ENCODE measurements at regions not wholly inside any gene's neighbourhood (a gene's known extent, or its start where the extent isn't known, plus 50 kb on each side); places are given as distances from the start of the nearest gene placed in this dataset.
"Not testable (repeated sequence)": the region's sequence is repeated elsewhere in the genome, so short reads cannot be mapped to it uniquely, and the experiment has no call there.

DNA sequence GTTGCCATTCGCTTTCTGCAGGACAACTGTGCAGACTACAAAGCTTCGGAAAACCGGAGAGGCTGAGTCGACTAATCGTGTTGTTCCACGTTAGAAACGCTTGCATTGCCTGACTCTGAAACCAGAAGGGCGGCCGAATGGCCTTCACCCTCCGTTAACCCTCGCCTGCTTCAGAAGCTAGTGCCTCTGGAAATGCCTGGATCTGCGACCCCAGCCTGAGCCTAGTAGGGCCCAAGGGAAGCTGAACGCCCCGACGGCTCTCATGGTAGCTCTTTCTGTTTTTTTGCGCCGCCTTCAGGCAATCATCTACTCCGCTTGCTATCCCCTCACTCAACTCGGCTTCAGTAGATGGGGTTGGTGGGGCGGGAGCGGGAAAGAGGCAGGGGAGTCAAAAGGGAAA is 117.3 kb downstream of the PPIAL4A start:
- DNase-seq, result not testable (repeated sequence)

DNA sequence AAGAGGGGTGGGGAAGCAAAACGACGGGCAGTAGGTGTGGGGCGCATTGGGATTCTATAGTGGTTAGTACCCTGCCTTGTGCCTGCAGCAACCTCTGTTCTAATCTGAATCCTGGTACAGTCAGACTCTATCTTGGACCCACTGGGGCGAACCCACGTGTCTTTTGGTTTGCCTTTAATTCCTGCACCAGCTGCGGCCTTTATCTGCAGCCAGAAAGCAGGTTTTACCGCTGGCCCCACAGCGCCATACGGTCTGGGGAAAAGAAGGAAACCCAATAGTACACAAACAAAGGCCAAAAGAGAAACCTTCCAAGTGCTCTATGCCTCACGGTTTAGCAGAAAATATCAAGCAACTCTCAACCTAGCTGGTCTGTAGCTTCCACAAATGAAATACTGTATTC is 118.2 kb downstream of the PPIAL4A start:
- not testable (repeated sequence) for DNase-seq

DNA sequence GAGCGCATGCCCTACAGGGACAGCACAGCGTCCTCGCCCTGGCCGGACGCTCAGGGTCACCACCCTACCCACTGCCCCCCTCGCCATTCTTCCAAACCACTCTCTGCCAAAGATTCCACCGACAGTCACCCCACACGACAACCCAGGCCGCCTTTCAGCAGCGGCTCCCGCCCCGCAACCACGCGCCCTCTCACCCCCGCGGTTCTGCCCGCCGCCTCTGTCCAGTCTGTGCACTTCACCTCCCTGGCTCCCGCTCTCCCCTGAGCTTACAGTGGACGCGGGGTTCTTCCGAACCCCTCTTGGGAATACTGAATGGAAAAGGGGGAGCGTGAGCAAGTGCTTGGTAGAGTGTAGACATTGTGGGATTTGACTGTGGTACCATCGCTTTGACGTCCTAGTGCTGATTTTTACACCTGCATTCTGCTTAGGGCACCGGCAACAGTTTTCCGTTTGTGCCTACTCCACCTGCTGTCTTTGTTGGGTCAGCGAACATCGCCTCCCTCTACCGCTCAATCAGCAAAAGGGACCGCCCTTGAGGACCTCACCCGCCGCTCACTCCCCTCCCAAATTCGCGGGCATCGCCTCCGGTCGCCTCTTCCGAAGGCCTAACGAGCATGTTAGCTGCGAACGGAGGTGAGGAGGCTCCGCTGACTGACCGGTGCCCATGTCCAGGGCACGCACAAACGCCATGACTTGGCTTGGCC is 119.1 kb downstream of the PPIAL4A start:
- DNase-seq, result peak; percentile 18

- DNase-seq, result peak; percentile 47
Observed at GRCh38 chr1:121009216-121010057, 119.9 kb downstream of the PPIAL4A start.

DNA sequence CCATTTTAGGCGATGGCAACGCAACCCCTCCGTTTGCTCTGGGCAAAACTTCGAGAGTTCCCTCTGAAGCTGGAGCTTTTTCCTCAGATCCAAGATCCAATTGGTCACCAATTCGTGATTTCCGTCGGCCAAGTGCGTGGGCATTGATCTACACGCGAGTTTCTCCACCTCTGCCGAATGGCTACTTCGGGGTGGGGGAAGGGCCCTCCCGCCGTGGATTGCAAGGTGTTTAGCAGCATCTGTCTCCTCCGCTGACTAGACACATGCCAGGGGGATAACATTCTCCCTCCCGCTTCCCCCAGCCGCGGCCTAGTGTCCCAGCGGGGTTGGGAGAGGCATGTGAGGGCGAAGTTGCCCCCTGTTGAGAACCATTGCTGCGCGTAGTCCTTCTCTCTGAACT is 120.6 kb downstream of the PPIAL4A start:
- DNase-seq, result not testable (repeated sequence)

DNA sequence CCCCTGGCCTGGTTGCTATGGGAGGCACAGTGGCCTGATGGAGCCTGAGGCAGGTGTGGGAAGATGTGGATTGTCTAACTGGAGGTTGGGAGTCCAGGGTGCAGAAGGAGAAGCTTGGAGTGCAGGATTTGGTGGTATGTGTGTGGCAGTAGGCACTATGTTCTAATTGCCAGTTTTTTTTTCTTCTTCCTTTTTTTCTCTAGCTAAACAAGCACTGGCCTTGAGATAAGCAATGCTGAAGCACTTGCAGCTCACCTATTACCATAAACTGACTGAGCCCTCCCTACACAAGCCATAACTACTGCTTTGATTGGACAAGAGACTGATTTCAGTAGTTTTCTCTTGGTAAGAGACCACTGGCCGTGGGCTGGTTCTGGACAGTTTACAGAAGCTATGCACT is 123.6 kb downstream of the PPIAL4A start:
- not testable (repeated sequence) for DNase-seq

GRCh38 chr1:121016182-121017028 is 126.8 kb downstream of the PPIAL4A start:
- DNase-seq, result peak; percentile 50

GRCh38 chr1:121019715-121020349 is 130.3 kb downstream of the PPIAL4A start:
- not testable (repeated sequence) for DNase-seq

DNA sequence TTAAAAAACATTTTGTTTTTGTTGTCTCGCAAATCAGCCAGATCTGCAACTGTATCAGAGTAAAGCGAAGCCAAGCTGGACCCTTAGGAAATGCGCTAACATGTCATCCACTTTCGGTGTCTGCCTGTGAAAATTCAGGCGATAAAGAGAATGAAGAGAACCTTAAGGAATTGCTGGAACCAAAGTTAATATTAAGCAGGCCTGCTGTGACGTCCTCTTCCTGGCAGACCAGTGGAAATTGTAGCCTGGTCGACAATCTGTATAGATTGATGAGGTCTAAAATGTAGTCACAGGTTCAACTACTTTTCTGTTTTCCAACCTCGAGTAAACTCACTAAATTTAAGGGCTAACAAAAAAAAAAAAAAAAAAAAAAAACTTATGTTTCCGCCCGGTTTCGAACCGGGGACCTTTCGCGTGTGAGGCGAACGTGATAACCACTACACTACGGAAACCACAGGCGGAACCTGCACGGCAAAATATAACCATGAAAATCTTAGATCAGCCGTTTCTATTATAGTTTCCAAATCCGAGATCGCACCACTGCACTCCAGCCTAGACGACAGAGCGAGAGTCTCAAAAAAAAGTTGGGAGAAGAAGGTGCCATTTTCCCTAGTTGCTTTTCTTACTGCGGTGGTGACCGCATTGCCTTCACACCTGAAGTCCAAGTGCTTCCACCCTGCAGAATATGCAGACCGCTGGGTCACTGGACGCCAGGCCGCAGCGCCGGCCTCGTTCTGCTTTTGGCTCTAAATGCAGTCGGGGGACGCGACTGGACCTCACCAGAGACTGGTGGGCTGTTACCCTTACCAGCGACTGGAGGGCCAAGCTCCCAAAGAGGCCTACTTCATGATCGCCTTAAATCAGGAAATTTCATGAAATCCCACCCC is 131.0 kb downstream of the PPIAL4A start:
- DNase-seq, result peak; percentile 62

- DNase-seq, result not testable (repeated sequence)
Observed at GRCh38 chr1:121021716-121022115, 132.1 kb downstream of the PPIAL4A start.

- not testable (repeated sequence) for DNase-seq
Observed at GRCh38 chr1:121032878-121033494, 143.4 kb downstream of the PPIAL4A start.

GRCh38 chr1:121036792-121037191 is 147.2 kb downstream of the PPIAL4A start:
- DNase-seq, result not testable (repeated sequence)

- not testable (repeated sequence) for DNase-seq
Observed at GRCh38 chr1:121040974-121041373, 143.2 kb downstream of the FAM72B start.

DNA sequence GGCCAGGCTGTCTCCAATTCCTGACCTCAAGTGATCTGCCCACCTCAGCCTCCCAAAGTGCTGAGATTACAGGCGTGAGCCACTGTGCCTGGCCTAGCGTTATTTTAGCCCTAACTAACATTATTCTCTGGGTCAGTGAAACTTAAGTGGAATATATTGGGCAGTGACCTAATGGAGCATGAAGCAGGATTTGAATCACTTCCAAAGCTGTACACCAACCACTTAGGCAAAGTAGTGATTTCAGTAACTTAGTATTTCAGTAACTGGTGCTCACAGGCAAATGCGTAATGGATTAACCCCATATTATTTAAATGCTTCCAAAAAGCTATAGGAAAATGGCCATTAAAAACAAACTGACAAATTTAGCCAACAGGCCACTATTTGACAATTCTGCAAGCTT is 142.6 kb downstream of the FAM72B start:
- DNase-seq, result not testable (repeated sequence)

- DNase-seq, result not testable (repeated sequence)
Observed at GRCh38 chr1:121042882-121043281, 141.3 kb downstream of the FAM72B start.

- DNase-seq, result not testable (repeated sequence)
Observed at GRCh38 chr1:121048293-121048752, 135.8 kb downstream of the FAM72B start.

DNA sequence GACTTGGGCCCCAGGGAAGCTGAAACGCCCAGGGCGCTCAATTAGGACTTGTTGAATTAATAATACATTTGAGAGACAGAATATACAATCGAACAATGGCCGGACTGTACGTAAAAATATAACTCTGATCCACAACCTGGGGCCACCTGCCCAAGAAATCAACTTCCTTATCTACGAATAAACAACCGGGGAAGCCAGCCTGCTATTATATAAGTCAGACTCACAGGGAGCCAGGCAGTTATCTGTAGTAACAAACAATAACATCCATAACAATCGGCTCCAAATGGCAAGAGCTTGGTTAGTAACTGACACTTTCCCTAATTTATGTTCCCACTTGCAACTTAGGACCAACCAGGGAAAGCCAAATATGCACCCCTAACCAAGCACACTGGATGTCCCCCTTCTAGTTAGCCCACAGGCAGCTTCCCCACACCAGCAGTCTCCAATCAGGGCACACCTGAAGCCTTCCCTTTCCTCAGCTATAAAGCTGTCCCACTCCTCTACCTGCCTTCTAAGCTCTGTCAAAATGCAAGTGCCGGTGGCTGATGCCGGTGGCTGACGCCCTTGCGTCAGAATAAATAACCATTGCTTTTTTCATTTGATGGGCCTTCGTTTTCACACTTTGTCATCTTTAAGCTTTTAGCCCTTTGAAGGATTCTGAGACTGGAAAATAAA is 135.2 kb downstream of the FAM72B start:
- not testable (repeated sequence) for DNase-seq

DNA sequence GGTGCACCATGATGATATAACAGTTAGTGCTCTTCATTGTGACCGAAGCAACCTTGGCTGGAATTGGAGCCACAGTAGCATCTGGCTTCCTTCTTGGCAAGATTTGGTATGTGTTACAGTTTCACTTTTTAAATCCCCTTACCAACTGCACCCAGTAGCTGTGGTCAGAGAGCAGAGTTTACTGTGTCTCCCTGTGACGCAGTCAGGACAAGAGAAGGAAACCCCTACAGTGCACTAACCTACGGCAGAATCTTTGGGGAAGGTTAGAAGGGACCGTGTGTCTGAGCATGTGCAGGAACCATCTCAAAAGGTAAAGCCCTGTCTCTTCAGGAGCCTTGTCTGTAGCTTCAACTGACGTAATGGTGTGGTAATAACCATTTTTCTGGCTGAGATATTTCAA is 134.0 kb downstream of the FAM72B start:
- not testable (repeated sequence) for DNase-seq

GRCh38 chr1:121051161-121051790 is 132.9 kb downstream of the FAM72B start:
- DNase-seq, result not testable (repeated sequence)
